OCI-LY3 (cell line): ENCODE measurements at regions not wholly inside any gene's neighbourhood (a gene's known extent, or its start where the extent isn't known, plus 50 kb on each side); places are given as distances from the start of the nearest gene placed in this dataset.
"Not testable (repeated sequence)": the region's sequence is repeated elsewhere in the genome, so short reads cannot be mapped to it uniquely, and the experiment has no call there.

Experiments used
- H2AFZ ChIP-seq: fragments of 200-600, 300-600 bp; shearing (Covaris generic); 2 replicates; pipeline ENCODE4 v1.6.0; 2014; ENCODE audit warnings: antibody characterized with exemption, low read depth, low read length
- H3K27ac ChIP-seq: fragments of 200-600, 300-600 bp; sonication (generic); 2 replicates; pipeline ENCODE4 v1.5.1; 2014; ENCODE audit warnings: mild to moderate bottlenecking, low read length, moderate library complexity, mixed read lengths
- H3K27me3 ChIP-seq: fragments of 200-600, 300-600 bp; sonication (generic); 2 replicates; pipeline ENCODE4 v1.6.1; 2014; ENCODE audit warnings: low read depth, low read length, mixed read lengths
- H3K36me3 ChIP-seq: fragments of 200-600, 300-600 bp; sonication (generic); replicated peaks from 2 replicates; pipeline ENCODE3; 2014; ENCODE audit warnings: low read depth, low read length, mixed read lengths
- H3K4me1 ChIP-seq: fragments of 300-600, 200-600 bp; sonication (generic); 2 replicates; pipeline ENCODE4 v1.6.1; 2014; ENCODE audit warnings: low read length, mixed read lengths
- H3K4me2 ChIP-seq: fragments of 200-600, 300-600 bp; sonication (generic); 2 replicates; pipeline ENCODE4 v1.6.1; 2014; ENCODE audit warnings: low read length, mixed read lengths
- H3K4me3 ChIP-seq: fragments of 300-600, 200-600 bp; sonication (generic); 2 replicates; pipeline ENCODE4 v1.5.1; 2014; ENCODE audit warnings: antibody characterized with exemption, mild to moderate bottlenecking, low read length, moderate library complexity
- H3K79me2 ChIP-seq: fragments of 300-600, 200-600 bp; shearing (Covaris generic); 2 replicates; pipeline ENCODE4 v1.6.1; 2014; ENCODE audit warnings: mild to moderate bottlenecking, low read length, mixed read lengths
- H3K9ac ChIP-seq: fragments of 300-600, 200-600 bp; shearing (Covaris generic); 2 replicates; pipeline ENCODE4 v1.6.0; 2014; ENCODE audit warnings: mild to moderate bottlenecking, low read length, moderate library complexity
- H3K9me3 ChIP-seq: fragments of 200-600, 300-600 bp; shearing (Covaris generic); 2 replicates; pipeline ENCODE4 v1.6.1; 2014; ENCODE audit warnings: low read length, mixed read lengths; ENCODE audit not compliant: insufficient read depth
- H4K20me1 ChIP-seq: fragments of 200-600, 300-600 bp; sonication (generic); 2 replicates; pipeline ENCODE4 v1.6.1; 2016; ENCODE audit warnings: low read length, mixed read lengths; ENCODE audit not compliant: insufficient read depth
- EZH2phosphoT487 ChIP-seq: fragments of 200-600 bp; shearing (Covaris generic); IDR thresholded peaks from 2 replicates; pipeline ENCODE4 v1.6.1; 2018; ENCODE audit warnings: antibody characterized with exemption, mixed run types, low read depth
- TF ChIP-seq, protein P1 (sequence below): fragments of 200-600, 300-600 bp; sonication (generic); IDR thresholded peaks from 2 replicates; pipeline ENCODE4 v1.5.1; 2014; ENCODE audit warnings: antibody characterized with exemption, low read length, low read depth

DNA sequence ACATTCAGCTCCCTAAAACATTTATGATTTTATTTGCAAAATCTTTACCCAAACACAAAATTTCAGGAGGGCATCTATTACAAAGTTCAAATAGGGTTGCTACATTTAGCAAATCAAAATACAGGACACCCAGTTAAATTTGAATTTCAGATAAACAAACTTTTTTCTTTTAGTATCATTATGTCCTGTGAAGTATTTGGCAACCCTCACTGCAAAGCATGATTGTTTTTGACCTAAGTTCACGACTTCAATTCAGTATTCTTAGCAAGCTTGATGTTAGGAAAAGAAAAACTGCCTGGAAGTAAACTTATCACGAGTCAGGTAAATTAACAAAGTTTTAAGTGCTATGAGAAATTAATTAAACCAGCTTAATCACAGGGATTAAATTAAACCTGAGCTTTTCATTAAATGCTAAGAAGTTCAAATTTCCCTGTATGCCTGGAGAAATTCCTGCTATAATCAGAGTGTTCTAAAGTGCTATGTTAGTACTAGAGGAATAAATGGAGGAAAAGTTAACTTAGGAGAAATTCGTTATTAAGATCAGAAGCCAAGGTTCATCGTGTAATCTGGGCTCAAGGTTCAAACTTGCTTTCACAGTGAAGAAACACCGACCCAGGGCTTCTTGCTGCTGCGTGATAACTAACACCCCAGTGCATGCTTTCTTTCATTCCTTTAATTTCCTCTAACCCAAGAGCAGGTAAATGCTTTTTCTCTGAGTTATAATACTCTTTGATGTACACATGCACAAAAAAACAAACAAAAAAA is 298.1 kb downstream of the FOXO1 start:
- Histone ChIP-seq H3K9me3 (no peaks in the 10 kb centered on the region), H3K4me2 (no peak overlapping the region), H2AFZ (no peak overlapping the region)

DNA sequence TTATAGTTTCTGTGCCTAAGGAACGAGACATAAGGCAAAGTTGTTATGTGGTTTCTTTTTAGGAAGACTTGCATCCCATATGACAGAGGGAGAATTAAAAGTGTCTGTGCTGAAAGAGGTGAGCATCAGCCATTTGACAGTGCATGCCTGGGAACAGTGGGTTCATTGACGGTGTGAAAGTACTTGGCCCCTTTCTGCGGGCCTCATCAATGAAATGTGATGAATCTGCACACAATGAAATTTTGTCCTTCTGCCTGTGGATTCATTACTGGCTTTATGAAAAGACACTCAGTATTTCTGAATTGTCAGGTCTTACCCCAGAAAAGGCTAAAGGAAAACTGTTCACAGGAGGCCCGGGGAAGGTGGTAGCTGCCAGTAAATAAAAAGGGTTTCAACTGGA is 295.8 kb downstream of the FOXO1 start:
- no peaks in the 10 kb centered on the region for H3K36me3 ChIP-seq
- H3K4me3 ChIP-seq: no peak overlapping the region
- no peak overlapping the region for H3K9ac ChIP-seq
- TF ChIP-seq EZH2phosphoT487: no peak
- TF ChIP-seq, protein P1, sequence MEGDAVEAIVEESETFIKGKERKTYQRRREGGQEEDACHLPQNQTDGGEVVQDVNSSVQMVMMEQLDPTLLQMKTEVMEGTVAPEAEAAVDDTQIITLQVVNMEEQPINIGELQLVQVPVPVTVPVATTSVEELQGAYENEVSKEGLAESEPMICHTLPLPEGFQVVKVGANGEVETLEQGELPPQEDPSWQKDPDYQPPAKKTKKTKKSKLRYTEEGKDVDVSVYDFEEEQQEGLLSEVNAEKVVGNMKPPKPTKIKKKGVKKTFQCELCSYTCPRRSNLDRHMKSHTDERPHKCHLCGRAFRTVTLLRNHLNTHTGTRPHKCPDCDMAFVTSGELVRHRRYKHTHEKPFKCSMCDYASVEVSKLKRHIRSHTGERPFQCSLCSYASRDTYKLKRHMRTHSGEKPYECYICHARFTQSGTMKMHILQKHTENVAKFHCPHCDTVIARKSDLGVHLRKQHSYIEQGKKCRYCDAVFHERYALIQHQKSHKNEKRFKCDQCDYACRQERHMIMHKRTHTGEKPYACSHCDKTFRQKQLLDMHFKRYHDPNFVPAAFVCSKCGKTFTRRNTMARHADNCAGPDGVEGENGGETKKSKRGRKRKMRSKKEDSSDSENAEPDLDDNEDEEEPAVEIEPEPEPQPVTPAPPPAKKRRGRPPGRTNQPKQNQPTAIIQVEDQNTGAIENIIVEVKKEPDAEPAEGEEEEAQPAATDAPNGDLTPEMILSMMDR: no peak
- H3K27ac ChIP-seq: no peak overlapping the region
- no peaks in the 10 kb centered on the region for H3K9me3 ChIP-seq
- no peaks in the 10 kb centered on the region for H3K79me2 ChIP-seq
- H3K4me1 ChIP-seq: no peaks in the 10 kb centered on the region
- no peak overlapping the region for H2AFZ ChIP-seq
- H3K27me3 ChIP-seq: peaks cover 8% of the 10 kb centered on the region
- no peak overlapping the region for H3K4me2 ChIP-seq
- H4K20me1 ChIP-seq: no peaks in the 10 kb centered on the region

More for the DNA sequence above, 298.1 kb downstream of the FOXO1 start:
- TF ChIP-seq, protein P1: no peak
- TF ChIP-seq EZH2phosphoT487: no peak
- Histone ChIP-seq H4K20me1 (no peaks in the 10 kb centered on the region), H3K79me2 (no peaks in the 10 kb centered on the region), H3K27ac (no peak overlapping the region), H3K36me3 (no peaks in the 10 kb centered on the region), H3K4me3 (no peak overlapping the region), H3K9ac (no peak overlapping the region), H3K4me1 (no peaks in the 10 kb centered on the region), H3K27me3 (peaks cover 8% of the 10 kb centered on the region; the same call in 1 of the 2 replicates)

DNA sequence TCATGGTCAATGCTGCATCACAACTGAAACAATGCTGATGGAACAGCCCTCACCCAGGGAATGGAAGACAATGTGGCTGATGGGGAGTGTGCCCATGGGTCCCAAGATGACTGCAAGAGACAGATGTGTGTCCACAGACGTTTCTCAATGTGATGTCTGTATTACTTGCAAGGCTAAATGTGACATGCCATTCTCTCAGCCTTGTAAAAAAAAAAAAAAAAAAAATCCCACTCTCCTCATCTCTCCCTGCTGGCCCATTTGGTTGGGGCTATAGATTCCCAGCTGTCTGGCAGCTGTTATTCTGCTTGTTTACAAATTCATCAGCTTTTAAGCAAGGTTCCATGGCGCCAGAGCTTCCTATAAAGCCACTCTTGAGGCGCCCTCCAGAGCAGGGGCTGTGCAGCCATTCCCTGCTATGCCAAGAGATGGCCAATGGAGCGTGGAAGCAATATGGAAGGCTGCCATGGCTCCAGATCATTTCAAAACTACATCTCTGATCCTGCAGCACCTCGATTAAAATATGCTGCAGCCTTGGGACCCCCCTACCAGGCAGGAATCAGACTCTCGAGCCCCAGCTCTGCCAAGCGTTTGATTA is 294.8 kb downstream of the FOXO1 start:
- Histone ChIP-seq H3K4me3 (no peak overlapping the region), H3K9ac (no peak overlapping the region), H3K9me3 (no peaks in the 10 kb centered on the region), H3K36me3 (no peaks in the 10 kb centered on the region), H2AFZ (no peak overlapping the region), H3K27ac (no peak overlapping the region), H3K4me2 (no peak overlapping the region), H3K79me2 (no peaks in the 10 kb centered on the region), H3K27me3 (peaks cover 17% of the 10 kb centered on the region), H4K20me1 (no peaks in the 10 kb centered on the region), H3K4me1 (no peaks in the 10 kb centered on the region)
- no peak for TF ChIP-seq EZH2phosphoT487
- TF ChIP-seq, protein P1: no peak

DNA sequence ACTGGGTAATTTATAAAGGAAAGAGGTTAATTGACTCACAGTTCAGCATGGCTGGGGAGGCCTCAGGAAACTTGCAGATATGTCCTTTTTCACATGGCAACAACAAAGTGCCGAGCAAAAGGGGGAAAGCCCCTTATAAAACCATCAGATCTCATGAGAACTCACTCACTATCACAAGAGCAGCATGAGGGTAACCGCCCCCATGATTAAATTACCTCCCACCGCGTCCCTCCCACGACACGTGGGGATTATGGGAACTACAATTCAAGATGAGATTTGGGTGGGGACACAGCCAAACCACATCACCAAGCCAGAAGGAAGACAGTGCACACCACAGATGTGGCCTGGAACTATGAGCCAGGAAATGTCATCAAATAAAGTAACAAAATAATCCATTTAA is 292.8 kb downstream of the FOXO1 start:
- not testable (repeated sequence) for H2AFZ ChIP-seq, H3K4me3 ChIP-seq, H3K27ac ChIP-seq, H4K20me1 ChIP-seq, H3K9me3 ChIP-seq, H3K4me2 ChIP-seq, H3K79me2 ChIP-seq, H3K9ac ChIP-seq, H3K36me3 ChIP-seq, H3K4me1 ChIP-seq
- peaks cover 28% of the 10 kb centered on the region for H3K27me3 ChIP-seq
